ENCODE measurements at regions not wholly inside any gene's neighbourhood (a gene's known extent, or its start where the extent isn't known, plus 50 kb on each side); places are given as distances from the start of the nearest gene placed in this dataset.

DNA sequence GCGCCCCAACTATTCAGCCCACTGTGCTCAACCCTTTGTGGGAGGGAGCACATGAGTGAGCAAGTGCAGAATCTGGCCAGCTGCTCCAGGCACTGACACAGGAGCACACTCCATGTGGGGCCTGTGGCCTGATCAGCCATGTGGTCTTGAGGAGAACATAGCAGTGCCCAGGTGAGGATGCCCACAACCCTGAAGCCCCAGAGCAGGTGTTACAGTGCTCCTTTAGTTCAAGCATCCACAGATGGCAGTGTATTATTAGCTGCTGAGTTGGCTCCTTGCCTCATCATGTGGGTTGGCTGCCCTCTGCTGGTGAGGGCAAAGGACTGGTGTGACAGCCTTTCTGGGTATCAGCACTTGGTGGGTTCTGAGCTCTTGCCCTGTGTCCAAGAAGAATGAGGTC, 1588.2 kb downstream of the SI start:
- H3K4me2 ChIP-seq (ENCODE audit: insufficient read depth, low read length) = no peak overlapping the region
- H3K36me3 ChIP-seq (ENCODE audit: control insufficient read depth in 2 of 2, extremely low read depth in 1 of 2, insufficient read depth in 2 of 2, low read length in 2 of 2) = no peaks in the 10 kb centered on the region
- BruUV-seq (replicated peaks) = no TSS peak
- dilution Hi-C loops (cut with MboI; ENCODE audit: extremely low pct_ligation_motif_present, low sequenced_read_pairs) (no loop called here), intact Hi-C loops (cut with micrococcal nuclease) (no loop called here)
- H3K79me2 ChIP-seq (ENCODE audit: control insufficient read depth, insufficient read depth, low read length) = no peaks in the 10 kb centered on the region
- FAIRE-seq (no peak), DNase-seq (ENCODE audit: low read depth, low spot score) (no peak)
- H3K4me1 ChIP-seq (ENCODE audit: control insufficient read depth, extremely low read depth, insufficient read depth, low read length) = no peaks in the 10 kb centered on the region
- TF ChIP-seq GATA2 (IDR thresholded peaks at IDR 0.05; ENCODE audit: insufficient read depth, insufficient read length, low read depth, low read length) (no peak), MYC (IDR thresholded peaks at IDR 0.05; ENCODE audit: low read depth, low read length) (no peak), POLR2A (IDR thresholded peaks at IDR 0.05; ENCODE audit: low read depth, low read length) (no peak), JUN (IDR thresholded peaks at IDR 0.05; ENCODE audit: borderline replicate concordance, insufficient read depth, insufficient read length, low read depth) (no peak), FOS (IDR thresholded peaks at IDR 0.05; ENCODE audit: borderline replicate concordance, insufficient read depth, low read length) (no peak), POLR2AphosphoS5 (IDR thresholded peaks at IDR 0.05; ENCODE audit: insufficient read depth, low read depth, low read length) (no peak), EZH2 (IDR thresholded peaks at IDR 0.05; ENCODE audit: borderline replicate concordance, low read depth, low read length, severe bottlenecking) (no peak)
- TF ChIP-seq, protein P1, sequence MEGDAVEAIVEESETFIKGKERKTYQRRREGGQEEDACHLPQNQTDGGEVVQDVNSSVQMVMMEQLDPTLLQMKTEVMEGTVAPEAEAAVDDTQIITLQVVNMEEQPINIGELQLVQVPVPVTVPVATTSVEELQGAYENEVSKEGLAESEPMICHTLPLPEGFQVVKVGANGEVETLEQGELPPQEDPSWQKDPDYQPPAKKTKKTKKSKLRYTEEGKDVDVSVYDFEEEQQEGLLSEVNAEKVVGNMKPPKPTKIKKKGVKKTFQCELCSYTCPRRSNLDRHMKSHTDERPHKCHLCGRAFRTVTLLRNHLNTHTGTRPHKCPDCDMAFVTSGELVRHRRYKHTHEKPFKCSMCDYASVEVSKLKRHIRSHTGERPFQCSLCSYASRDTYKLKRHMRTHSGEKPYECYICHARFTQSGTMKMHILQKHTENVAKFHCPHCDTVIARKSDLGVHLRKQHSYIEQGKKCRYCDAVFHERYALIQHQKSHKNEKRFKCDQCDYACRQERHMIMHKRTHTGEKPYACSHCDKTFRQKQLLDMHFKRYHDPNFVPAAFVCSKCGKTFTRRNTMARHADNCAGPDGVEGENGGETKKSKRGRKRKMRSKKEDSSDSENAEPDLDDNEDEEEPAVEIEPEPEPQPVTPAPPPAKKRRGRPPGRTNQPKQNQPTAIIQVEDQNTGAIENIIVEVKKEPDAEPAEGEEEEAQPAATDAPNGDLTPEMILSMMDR (IDR thresholded peaks at IDR 0.05; ENCODE audit: extremely low read depth in 1 of 2, insufficient read depth in 1 of 2, low read depth in 1 of 2, low read length in 2 of 2) = no peak
- TF ChIP-seq, protein P2, sequence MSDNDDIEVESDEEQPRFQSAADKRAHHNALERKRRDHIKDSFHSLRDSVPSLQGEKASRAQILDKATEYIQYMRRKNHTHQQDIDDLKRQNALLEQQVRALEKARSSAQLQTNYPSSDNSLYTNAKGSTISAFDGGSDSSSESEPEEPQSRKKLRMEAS (IDR thresholded peaks at IDR 0.05; ENCODE audit: insufficient read depth, insufficient read length) = no peak
- H4K20me1 ChIP-seq (replicated peaks; ENCODE audit: control insufficient read depth, extremely low read depth, insufficient read depth, low read length) = no peaks in the 10 kb centered on the region
- no peaks in the 10 kb centered on the region for H3K27me3 ChIP-seq (ENCODE audit: control insufficient read depth in 2 of 2, insufficient read depth in 2 of 2, low read length in 2 of 2)
- no peak overlapping the region for H3K9ac ChIP-seq (replicated peaks; ENCODE audit: extremely low read depth, insufficient read depth, low read length)
- POLR2A ChIA-PET = no interaction called here
- no peak overlapping the region for H3K4me3 ChIP-seq (replicated peaks in 1 of 3; ENCODE audit: insufficient read depth in 1 of 3, low read depth in 1 of 3, low read length in 3 of 3)
- no peaks in the 10 kb centered on the region for H3K9me1 ChIP-seq (replicated peaks; ENCODE audit: control insufficient read depth, extremely low read depth, insufficient read depth, low read length)
- H3K9me3 ChIP-seq (replicated peaks; ENCODE audit: control insufficient read depth, insufficient read depth, low read length) = no peaks in the 10 kb centered on the region
- H2AFZ ChIP-seq (ENCODE audit: low read depth, low read length) = no peak overlapping the region
- CTCF ChIA-PET = no interaction called here
- H3K27ac ChIP-seq (ENCODE audit: insufficient read depth, low read depth, low read length) = no peak overlapping the region

Data from endothelial cell of umbilical vein (primary cell).